Body of pancreas (tissue), 4 donors: ENCODE measurements at regions not wholly inside any gene's neighbourhood (a gene's known extent, or its start where the extent isn't known, plus 50 kb on each side); places are given as distances from the start of the nearest gene placed in this dataset.

Experiments used
- POLR2A ChIP-seq, 3 donors: fragments of 450-650 bp; IDR thresholded peaks; one replicate each; pipeline ENCODE4 v1.6.1; 2016; ENCODE audit warnings: antibody characterized with exemption in 3 of 3, mild to moderate bottlenecking in 2 of 3
- TF ChIP-seq, protein P1 (sequence below), 7 experiments: fragments of 450-650 bp in 4 of 7; fragments of 200-600 bp in 3 of 7; sonication (generic) in 3 of 7; IDR thresholded peaks; one replicate each; pipeline ENCODE4 v1.5.1; 2016 to 2019; ENCODE audit warnings: antibody characterized with exemption in 7 of 7

DNA sequence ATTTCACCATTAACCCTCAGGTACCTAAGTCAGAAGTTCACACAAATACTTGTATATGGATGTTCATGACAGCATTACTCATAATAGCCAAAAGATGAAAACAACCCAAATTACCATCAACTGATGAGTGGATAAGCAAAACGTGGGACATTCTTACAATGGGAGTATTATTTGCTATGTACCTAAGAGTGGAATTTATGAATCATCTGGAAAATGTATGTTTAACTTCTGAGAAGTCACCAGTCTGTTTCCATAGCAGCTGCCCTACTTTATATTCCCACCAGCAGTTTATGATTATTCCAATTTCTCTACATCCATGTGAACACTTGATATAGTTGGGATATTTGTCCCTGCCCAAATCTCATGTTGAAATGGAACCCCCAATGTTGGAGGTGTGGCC is 1478.9 kb downstream of the PCDH19 start:
- TF ChIP-seq, protein P1, sequence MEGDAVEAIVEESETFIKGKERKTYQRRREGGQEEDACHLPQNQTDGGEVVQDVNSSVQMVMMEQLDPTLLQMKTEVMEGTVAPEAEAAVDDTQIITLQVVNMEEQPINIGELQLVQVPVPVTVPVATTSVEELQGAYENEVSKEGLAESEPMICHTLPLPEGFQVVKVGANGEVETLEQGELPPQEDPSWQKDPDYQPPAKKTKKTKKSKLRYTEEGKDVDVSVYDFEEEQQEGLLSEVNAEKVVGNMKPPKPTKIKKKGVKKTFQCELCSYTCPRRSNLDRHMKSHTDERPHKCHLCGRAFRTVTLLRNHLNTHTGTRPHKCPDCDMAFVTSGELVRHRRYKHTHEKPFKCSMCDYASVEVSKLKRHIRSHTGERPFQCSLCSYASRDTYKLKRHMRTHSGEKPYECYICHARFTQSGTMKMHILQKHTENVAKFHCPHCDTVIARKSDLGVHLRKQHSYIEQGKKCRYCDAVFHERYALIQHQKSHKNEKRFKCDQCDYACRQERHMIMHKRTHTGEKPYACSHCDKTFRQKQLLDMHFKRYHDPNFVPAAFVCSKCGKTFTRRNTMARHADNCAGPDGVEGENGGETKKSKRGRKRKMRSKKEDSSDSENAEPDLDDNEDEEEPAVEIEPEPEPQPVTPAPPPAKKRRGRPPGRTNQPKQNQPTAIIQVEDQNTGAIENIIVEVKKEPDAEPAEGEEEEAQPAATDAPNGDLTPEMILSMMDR (IDR thresholded peaks at IDR 0.05), result no peak
- TF ChIP-seq POLR2A (IDR thresholded peaks at IDR 0.05), result no peak
